GM18907 (cell line): ENCODE measurements at regions not wholly inside any gene's neighbourhood (a gene's known extent, or its start where the extent isn't known, plus 50 kb on each side); places are given as distances from the start of the nearest gene placed in this dataset.
"Not testable (repeated sequence)": the region's sequence is repeated elsewhere in the genome, so short reads cannot be mapped to it uniquely, and the experiment has no call there.

Experiments
- ATAC-seq: cut with Tn5 transposase; IDR thresholded peaks from one replicate; pipeline ENCODE4 v1.9.1; 2021; ENCODE audit warnings: mild to moderate bottlenecking, moderate library complexity; ENCODE audit not compliant: unreplicated experiment

DNA sequence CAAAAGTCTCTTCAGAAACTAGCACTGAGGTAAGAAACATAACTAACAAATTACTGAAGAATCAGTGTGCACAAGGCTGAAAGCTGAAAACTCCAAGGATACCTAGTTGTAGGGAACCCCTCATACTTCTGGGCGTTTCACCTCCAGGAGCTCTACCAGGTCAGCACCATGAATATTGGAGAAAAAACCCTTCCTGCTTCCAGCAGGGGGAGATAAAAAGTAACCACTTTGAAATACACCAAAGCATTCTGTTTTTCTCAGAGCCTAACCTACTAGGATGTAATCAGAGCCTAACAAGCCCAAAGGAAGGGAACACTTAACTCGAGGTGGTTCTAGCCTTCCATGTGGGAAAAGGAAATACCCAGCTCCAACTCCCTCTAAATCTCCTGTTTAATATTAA lies 175.8 kb upstream of the MME start:
- ATAC-seq = no peak

DNA sequence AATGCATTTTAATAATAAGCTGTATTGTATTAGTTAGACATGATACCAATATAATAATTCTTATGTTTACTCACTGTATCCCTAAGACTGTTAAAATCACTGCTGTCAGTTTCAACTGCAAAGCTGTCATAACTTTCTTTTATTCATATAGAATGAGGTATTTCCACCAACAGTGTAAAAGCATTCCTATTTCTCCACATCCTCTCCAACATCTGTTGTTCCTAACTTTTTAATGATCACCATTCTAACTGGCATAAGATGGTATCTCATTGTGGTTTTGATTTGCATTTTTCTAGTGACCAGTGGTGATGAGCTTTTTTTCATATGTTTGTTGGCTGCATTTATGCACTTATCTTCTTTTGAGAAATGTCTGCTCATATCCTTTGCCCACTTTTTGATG lies 177.6 kb upstream of the MME start:
- not testable (repeated sequence) for ATAC-seq

DNA sequence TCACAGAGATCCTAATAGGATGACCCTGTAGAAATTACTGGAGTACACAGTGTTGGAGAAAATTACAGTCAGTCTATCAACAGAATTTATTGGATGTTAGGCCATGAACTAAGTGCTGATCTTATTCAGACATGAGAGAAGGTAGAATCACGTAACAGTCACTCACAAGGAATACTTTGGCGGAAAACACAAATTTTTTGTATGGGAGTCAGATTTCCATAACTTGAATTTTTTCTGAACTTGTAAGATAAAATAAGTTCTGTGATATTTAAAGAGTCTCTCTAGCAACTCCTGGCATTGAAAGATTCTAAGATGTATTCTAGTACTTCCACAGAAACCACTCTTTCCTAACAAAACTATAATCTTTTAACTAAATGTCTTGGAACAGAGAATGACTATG lies 178.8 kb upstream of the MME start:
- ATAC-seq = no peak

DNA sequence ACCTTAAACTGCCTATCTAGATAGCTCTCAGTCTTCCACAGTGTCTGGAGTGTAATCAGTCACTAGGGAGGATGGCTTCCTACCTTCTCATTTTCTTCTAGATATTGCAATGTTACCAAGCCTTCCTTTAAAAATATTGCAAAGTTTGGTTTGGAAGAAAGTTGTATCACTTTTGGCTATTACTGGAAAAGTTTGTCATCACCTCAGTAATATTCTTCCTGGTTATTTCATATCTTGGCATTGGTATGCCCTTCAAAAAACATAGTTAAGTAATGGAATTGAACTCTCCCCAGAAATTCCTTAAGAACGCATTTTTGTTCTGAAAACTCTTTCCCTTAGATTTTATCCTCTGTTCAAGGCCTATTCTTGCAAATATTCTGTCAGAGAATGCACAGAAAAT lies 179.3 kb upstream of the MME start:
- no peak for ATAC-seq

DNA sequence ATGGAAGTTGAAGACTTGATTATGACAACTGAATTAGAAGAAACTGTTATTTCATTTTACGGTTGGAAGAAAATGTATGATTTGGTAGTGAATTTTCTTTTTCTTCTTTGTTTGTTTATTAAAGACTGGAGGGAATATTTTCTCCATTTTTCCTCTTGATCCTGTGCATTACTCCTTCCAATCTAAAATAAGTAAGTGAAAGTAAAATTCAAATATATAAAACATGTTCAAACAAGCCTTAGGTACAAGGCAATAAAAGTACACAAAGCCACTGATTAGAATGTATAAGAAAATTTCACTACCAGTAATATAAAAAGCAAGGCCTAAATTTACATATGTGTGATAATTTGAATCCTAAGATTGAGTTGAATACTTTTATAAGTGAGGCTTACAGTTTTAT lies 181.2 kb upstream of the MME start:
- no peak for ATAC-seq

DNA sequence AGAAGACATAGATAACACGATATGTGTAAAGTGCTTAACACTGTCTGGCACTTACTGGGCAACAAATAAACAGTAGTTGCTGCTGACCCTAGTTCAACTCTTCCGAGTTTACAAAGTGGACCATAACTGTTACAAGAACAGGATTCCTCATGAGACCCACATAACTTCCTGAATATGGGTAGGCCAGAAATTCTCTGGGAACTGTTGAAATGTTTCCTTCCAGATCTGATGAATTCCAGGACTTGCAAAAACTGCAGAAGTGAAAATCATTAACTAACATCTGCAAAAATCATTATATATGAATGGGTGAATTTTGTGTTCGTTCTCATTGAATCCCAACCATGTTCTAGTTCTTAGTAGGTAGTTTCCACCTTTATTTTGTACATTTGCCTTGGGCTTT lies 181.7 kb upstream of the MME start:
- no peak for ATAC-seq

DNA sequence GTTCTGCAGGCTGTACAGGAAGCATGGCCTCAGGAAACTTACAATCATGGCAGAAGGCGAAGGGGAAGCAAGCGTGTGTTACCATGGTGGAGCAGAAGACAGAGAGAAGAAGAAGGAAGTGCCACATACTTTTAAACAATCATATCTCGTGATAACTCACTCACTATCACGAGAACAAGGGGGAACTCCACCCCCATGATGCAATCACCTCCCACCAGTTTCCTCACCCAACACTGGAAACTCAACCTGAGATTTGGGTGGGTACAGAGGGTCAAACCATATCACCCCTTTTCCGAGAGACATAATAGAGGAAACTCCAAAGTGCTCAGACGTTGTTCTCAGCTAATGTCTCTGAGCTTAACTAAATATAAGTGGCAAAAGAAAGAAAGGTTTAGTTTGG lies 186.3 kb upstream of the MME start:
- no peak for ATAC-seq

DNA sequence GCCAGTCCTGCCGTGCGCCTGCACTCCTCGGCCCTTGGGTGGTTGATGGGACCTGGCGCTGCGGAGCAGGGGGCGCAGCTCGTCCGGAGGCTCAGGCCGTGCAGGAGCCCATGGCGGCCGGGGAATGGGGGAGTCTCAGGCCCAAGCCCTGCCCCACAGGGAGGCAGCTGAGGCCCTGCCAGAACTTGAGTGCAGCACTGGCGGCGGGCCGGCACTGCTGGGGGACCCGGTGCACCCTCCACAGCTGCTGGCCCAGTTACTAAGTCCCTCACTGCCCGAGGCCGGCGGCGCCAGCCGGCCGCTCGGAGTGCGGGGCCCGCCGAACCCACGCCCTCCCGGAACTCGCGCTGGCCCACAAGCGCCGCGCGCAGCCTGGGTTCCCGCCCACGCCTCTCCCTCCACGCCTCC lies 190.9 kb upstream of the MME start:
- no peak for ATAC-seq

DNA sequence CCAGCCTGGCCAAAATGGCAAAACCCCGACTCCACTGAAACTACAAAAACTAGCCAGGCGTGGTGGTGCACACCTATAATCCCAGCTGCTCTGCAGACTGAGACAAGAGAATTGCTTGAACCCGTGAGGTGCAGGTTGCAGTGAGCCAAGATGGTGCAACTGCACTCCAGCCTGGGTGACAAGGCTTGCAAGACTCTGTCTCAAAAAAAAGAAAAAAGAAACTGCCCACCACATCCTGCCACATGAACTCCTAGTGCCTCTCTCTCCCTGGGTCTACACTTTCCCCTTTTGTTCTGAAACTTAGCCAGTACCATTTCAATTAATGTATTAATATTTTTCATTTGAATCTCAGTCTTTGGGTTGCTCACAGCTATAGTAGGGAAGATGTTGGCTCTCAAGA lies 192.2 kb upstream of the MME start:
- no peak for ATAC-seq

DNA sequence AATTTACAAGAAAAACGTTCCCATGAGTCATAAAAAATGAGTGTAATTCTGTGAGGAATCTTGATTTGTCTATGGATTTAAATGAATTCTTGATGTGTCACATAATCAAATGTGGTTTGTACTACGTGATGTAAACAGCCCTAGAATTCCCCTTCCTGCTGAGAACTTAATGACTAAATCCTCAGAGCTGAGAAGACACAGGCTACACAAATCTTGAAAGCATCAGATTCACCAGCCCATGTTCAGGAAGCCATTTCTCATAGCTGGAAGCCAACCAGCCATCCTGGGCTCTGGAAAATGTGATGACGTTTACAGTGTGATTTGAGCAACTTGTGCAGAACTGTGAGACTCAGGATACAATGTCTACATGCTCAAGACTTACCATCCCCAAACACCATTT lies 193.7 kb upstream of the MME start:
- no peak for ATAC-seq

DNA sequence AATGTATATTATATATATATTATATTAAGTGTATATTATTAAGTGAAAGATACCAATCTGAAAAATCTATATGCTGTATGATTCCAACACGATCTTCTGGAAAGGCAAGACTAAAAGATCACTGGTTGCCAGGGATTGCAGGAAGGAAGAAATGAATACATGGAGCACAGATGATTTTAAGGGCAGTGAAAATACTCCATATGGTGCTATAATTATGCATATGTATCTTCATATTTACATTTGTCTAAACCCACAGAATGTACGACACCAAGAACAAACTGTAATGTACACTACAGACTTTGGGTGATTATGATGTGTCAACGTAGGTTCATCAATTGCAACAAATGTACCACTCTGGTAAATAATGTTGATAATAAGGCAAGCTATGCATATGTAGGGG lies 194.7 kb upstream of the MME start:
- no peak for ATAC-seq

DNA sequence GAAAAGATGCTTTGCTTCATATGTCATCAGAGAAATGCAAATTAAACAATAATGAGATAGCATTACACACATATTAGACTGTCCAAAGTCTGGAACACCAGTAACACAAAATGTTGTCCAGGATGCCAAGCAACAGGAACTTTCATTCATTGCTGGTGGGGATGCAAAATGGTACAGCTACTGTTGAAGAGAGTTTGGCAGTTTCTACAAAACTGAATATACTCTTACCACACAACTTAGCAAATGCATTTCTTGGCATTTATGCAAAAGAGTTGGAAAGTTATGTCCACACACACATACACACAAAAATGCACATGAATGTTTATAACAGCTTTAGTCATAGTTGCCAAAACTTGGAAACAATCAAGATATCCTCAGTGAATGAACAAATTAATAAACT lies 195.2 kb upstream of the MME start:
- ATAC-seq = no peak

DNA sequence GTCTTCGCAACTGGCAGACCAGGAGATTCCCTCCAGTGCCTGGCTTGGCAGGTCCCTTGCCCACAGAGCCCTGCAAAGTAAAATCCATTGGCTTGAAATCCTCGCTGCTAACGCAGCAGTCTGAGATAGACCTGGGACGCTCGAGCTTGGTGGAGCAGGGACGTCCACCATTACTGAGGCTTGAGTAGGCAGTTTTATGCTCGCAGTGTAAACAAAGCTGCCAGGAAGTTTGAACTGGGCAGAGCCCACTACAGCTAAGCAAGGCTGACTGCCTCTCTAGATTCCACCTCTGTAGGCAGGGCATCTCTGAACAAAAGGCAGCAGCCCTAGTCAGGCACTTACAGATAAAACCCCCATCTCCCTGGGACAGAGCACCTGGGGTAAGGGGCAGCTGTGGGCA lies 205.0 kb upstream of the MME start:
- ATAC-seq = no peak

DNA sequence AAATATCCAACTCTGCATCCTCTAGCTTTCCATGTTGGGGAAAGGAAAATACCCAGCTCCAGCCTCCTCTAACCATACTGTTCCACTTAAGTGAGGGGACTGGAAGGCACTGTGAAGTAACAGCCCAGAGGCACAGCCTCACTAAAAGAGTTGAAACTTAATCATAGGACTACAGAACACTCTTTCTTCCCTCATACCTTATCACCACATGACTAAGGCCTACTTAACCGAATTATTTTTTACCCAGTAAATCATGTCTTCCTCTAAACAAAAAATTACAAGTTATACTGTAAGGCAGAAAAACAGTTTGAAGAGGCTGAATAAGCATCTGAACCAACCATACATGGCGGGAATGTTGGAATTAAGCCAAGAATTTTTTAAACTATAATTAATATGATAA lies 207.4 kb upstream of the MME start:
- ATAC-seq = no peak

DNA sequence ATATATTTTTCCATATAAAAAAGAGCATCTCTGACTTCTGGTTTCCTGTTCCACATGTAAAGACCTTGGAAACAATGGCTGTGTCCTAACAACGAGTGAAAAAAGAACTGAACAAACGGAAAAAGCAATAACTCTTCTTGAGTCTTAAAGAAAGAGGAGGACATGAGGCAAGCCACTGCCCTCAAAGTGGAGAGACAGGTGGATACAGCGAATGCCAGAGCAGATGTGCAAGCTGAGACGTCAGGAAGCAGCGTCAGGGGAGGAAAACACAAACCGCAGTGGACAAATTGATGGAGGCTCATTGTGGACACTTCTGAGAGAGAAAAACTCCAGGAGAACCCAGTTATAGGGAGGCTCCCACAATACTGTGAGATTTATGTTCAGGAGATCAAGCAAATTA lies 208.0 kb upstream of the MME start:
- ATAC-seq = no peak

DNA sequence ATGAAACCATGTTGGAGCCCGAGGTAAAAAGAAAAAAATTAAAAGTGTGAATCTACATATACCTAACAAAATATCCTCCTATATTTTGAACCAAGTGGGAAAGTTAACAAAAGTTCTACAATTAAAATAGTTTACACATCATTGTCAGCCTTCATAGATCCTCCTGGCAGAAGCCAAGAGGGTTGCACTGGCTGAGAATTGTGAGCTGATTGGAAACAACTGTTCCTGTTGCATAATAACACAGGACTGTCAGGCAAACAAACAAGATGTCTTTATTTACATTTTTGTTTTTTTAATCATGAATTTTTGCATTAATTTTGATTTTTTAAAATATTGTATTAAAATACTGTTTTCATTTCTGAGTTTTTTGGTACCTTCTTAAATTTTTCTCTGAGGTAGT lies 215.2 kb upstream of the MME start:
- ATAC-seq = no peak

DNA sequence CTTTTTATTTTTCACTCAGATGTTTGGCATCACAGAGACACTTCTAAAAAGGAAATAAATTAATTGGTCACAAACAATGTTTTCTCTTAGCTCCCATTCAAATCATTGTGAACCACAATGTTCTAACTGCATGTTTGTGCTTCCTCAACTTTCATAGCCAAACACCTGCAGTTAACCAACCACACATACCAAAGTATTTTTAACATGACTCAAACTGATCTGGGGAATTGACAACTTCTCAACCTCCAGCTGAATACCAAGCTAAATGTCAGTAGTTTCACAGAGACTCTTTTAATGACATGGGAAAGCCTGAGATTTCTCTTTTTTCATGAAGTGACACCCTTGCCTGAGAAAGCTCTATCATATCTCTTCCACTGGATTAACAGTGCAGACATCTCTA lies 217.9 kb upstream of the MME start:
- ATAC-seq = no peak

DNA sequence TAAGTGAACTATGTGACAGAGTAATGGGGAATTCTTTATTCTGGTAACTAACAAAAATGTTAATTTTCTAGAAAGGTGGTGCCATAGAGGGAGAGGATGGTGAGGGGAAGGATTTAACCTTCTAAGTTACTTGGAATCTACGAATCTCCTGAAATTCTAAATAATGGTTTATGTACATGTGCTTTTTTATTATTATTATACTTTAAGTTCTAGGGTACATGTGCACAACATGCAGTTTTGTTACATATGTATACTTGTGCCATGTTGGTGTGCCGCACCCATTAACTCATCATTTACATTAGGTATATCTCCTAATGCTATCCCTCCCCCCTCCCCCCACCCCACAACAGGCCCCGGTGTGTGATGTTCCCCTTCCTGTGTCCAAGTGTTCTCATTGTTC lies 227.1 kb upstream of the MME start:
- not testable (repeated sequence) for ATAC-seq

DNA sequence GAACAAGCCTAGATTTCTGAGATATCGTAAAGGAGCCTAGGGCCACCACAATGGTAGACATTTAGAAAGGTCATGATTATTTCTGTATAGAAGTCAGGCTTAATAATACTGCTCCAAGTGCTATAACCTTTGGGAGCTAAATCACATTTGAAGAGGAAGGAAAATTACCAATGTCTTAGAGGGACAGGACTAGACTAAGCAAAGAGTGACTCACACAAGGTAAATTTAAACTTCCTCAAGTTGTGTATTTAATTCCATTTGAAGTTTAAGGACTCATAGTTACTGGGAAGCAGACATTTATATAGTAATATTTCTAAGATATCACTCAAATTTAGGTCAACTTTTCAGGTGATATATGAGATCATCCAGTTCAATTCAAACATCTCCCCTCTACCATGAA lies 227.6 kb upstream of the MME start:
- no peak for ATAC-seq

DNA sequence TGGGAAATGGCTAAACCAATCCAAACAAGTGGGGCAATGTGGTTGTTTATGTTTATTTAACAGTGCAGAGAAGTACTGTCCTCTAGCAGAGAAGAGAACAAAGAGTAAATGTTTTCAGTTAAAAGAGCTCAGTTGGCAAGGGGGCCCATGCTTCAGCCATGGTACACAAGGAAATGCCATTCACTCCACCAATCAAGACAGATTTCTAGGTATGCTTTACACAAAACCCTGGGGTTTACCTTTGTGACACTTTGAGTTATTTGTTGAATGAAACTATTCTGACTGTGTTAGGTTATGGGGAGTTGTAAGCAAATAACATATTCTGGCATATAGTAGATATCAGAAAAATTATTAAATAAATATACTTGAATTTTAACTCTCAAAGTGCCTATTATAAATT lies 228.5 kb upstream of the MME start:
- no peak for ATAC-seq

DNA sequence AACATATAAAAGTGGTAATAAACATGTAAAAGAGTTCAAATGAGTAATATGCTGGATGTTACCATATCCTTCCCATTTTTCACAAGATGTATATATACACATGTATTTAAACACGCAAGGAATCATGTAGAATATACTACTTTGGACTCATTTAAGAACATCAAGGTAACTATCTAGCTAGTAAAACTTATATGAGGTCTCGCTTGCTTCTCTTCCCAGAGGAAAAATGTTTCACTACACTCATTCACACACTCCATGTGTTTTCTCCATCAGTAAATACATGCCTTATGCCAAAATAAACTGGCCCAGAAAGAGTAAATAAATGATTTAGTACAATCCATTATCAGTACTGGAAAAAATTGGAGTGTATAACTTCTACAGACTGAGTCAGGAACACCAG lies 229.2 kb upstream of the MME start:
- no peak for ATAC-seq

DNA sequence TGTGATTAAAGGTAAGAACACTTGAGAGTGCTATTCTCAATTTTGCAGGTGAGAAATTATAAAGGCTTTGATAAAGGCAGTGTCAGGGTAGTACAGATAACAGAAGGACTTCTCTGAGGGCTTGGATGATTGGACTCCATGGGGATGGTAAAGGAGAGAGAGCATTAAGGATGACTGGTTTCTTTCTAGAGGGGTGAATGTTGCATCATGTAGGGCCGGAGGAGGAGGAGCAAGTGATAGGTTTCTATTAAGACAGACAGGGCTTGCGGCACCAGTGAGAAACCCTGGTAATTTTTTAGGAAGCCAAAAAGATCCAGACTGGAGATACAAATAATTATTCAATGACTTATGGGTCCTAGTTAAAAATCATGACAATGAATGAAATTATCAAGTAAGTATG lies 230.7 kb upstream of the MME start:
- no peak for ATAC-seq

DNA sequence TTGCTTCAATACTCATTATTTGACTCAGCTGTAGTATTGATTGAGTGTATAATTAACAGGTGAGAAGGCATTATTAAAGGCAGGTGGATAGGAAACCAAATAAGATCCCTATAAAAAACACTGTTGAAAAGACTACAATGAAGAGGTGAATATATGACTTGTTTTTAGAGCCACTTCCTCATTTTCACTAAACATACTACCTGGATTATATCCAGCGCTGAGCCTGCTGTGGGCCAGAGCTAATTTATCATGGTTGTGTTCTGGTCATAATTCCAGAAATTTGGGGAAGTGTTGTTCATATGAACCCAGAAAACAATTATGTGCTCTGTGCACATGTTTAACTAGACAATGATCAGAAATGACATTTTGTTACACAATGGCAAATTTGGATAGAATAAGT lies 235.3 kb upstream of the MME start:
- no peak for ATAC-seq

DNA sequence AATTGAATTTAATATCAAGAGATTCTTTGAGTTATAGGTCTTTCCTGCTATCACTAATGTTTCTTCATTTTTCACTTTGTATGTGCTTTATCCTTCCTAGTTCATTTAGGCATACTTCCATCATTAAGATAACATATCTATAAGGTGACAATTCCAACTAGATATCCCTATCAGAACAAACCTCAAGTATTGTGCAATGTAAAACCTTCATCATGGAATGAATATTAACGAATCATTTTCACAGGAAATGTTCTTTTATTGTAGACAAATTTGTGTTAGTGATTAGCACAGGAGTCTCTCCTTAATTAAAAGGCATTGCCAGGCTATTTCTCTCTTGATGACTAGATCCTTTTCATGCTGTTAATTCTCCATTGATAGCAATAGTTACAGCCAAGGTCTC lies 236.5 kb upstream of the MME start:
- no peak for ATAC-seq
